ENCODE measurements at regions not wholly inside any gene's neighbourhood (a gene's known extent, or its start where the extent isn't known, plus 50 kb on each side); places are given as distances from the start of the nearest gene placed in this dataset.

DNA sequence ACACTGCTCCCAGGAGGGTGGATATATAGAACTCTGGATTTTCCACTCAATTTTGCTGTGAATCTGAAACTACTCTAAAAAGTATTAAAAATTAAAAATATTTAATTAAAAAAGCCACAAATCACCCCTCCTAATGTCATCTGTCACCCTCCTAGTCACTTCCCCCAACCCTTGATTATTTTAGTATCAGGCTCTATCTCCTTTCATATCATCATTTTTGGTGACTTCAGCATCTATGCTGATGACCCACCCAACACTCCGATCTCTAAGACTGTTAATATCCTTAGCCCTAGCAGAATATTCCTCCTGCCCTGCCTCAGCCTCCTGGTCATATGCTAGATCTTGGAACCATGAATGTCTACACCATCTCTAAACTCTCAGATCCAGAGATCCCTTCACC, 128.3 kb upstream of the SLC1A4 start:
- Histone ChIP-seq H2AFZ (ENCODE audit: low read length) (no peak overlapping the region), H3K36me3 (ENCODE audit: control insufficient read depth, insufficient read depth, low read length) (no peaks in the 10 kb centered on the region), H3K27ac (ENCODE audit: insufficient read depth, low read length) (no peak overlapping the region), H3K4me2 (ENCODE audit: extremely low read depth, insufficient read depth, low read length) (no peak overlapping the region), H3K9me3 (ENCODE audit: control insufficient read depth, insufficient read depth, low read depth, low read length) (no peaks in the 10 kb centered on the region), H3K79me2 (ENCODE audit: control insufficient read depth, insufficient read depth, low read length) (no peaks in the 10 kb centered on the region), H3K27me3 (ENCODE audit: control insufficient read depth, insufficient read depth, low read length) (no peaks in the 10 kb centered on the region), H4K20me1 (ENCODE audit: control insufficient read depth, extremely low read depth, insufficient read depth, low read length) (no peaks in the 10 kb centered on the region), H3K4me3 (replicated peaks in 1 of 4; ENCODE audit: control extremely low read depth in 1 of 4, insufficient read depth in 1 of 4, low read depth in 3 of 4, low read length in 4 of 4) (no peak overlapping the region), H3K9ac (ENCODE audit: insufficient read depth, low read length) (no peak overlapping the region), H3K4me1 (ENCODE audit: control insufficient read depth, extremely low read depth, insufficient read depth, low read length) (peaks cover 30% of the 10 kb centered on the region)
- TF ChIP-seq, protein P1, sequence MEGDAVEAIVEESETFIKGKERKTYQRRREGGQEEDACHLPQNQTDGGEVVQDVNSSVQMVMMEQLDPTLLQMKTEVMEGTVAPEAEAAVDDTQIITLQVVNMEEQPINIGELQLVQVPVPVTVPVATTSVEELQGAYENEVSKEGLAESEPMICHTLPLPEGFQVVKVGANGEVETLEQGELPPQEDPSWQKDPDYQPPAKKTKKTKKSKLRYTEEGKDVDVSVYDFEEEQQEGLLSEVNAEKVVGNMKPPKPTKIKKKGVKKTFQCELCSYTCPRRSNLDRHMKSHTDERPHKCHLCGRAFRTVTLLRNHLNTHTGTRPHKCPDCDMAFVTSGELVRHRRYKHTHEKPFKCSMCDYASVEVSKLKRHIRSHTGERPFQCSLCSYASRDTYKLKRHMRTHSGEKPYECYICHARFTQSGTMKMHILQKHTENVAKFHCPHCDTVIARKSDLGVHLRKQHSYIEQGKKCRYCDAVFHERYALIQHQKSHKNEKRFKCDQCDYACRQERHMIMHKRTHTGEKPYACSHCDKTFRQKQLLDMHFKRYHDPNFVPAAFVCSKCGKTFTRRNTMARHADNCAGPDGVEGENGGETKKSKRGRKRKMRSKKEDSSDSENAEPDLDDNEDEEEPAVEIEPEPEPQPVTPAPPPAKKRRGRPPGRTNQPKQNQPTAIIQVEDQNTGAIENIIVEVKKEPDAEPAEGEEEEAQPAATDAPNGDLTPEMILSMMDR (conservative IDR thresholded peaks at IDR 0.05 in 1 of 2, IDR thresholded peaks at IDR 0.05 in 1 of 2; ENCODE audit: low read depth in 1 of 2, low read length in 2 of 2) = no peak
- no peak for TF ChIP-seq EZH2 (IDR thresholded peaks at IDR 0.05; ENCODE audit: low read length, missing control alignments)
- DNase-seq (ENCODE audit: low read depth in 2 of 2) = no peak

DNA sequence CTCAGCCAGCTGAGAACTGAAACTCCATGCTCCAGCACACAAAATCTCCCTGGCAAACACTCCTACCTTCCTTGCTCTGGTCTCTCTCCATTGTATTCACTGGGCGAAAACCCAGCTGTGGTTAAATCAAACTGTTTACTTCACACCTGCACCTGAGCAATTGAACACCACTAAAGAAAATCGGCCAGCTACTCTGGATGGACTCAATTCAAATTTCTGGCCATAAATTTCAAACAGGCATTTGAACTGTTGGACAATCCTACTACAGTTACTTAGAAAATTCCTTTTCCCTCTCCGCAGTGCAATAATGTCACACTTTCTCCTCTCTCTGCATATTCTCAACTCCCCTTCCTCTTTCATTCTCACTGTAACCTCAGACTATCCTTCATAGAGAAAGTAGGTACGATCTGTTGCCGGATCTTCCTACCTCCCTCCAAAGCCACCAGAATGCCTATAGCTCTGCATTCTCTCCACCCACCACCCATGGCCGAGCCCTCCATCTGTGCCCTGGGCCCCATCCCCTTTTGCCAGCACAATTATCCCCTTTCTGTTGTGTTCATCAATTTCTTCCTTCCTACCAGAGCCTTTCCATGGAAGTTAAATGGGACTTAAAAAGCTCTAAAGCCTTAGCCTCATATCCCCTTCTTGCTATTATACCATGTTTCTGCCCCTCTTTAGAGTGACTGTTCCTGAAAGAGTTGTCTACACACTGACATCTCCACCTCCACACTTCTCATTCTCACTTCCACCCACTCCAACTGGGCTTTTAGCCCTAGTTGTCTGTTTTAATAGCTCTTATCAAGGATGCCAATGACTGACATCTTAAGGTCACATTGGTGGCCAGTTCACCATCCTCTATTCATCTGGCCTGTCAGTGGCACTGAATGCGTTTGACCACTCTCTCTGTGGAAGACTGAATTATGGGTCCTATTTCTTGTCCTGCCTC, 127.5 kb upstream of the SLC1A4 start:
- H3K9me3 ChIP-seq (ENCODE audit: control insufficient read depth, insufficient read depth, low read depth, low read length) = no peaks in the 10 kb centered on the region
- no peak for TF ChIP-seq EZH2 (IDR thresholded peaks at IDR 0.05; ENCODE audit: low read length, missing control alignments)
- TF ChIP-seq, protein P1 (conservative IDR thresholded peaks at IDR 0.05 in 1 of 2, IDR thresholded peaks at IDR 0.05 in 1 of 2; ENCODE audit: low read depth in 1 of 2, low read length in 2 of 2) = no peak
- H3K9ac ChIP-seq (ENCODE audit: insufficient read depth, low read length) = no peak overlapping the region
- H3K27ac ChIP-seq (ENCODE audit: insufficient read depth, low read length) = no peak overlapping the region
- no peaks in the 10 kb centered on the region for H3K79me2 ChIP-seq (ENCODE audit: control insufficient read depth, insufficient read depth, low read length)
- no peak overlapping the region for H3K4me3 ChIP-seq (replicated peaks in 1 of 4; ENCODE audit: control extremely low read depth in 1 of 4, insufficient read depth in 1 of 4, low read depth in 3 of 4, low read length in 4 of 4)
- no peaks in the 10 kb centered on the region for H3K27me3 ChIP-seq (ENCODE audit: control insufficient read depth, insufficient read depth, low read length)
- no peaks in the 10 kb centered on the region for H3K36me3 ChIP-seq (ENCODE audit: control insufficient read depth, insufficient read depth, low read length)
- H3K4me2 ChIP-seq (ENCODE audit: extremely low read depth, insufficient read depth, low read length) = no peak overlapping the region
- H4K20me1 ChIP-seq (ENCODE audit: control insufficient read depth, extremely low read depth, insufficient read depth, low read length) = no peaks in the 10 kb centered on the region
- DNase-seq (ENCODE audit: low read depth in 2 of 2) = no peak
- H3K4me1 ChIP-seq (ENCODE audit: control insufficient read depth, extremely low read depth, insufficient read depth, low read length) = peaks cover 37% of the 10 kb centered on the region
- no peak overlapping the region for H2AFZ ChIP-seq (ENCODE audit: low read length)

DNA sequence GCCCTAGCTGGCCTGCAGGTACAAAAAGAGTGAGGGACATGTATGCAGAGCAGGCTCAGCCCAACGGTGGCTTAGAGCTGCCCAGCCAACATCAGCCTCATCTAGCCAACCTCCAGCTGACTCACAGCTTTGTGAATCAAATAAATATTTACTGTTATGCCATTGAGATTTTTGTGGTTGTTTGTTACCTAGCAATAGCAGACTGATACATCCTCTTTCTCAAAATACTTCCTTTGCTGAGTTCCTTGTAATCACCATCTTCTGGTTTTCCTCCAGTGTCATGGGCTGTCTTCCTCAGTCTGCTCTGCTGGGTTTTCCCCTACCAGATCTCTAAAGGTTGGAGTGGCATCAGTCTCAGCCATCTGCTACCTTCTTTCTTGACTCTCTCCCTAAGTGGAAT, 126.6 kb upstream of the SLC1A4 start:
- DNase-seq (ENCODE audit: low read depth in 2 of 2) = no peak
- no peak for TF ChIP-seq EZH2 (IDR thresholded peaks at IDR 0.05; ENCODE audit: low read length, missing control alignments)
- TF ChIP-seq, protein P1 (conservative IDR thresholded peaks at IDR 0.05 in 1 of 2, IDR thresholded peaks at IDR 0.05 in 1 of 2; ENCODE audit: low read depth in 1 of 2, low read length in 2 of 2) = no peak
- Histone ChIP-seq H3K27me3 (ENCODE audit: control insufficient read depth, insufficient read depth, low read length) (no peaks in the 10 kb centered on the region), H3K79me2 (ENCODE audit: control insufficient read depth, insufficient read depth, low read length) (no peaks in the 10 kb centered on the region), H3K36me3 (ENCODE audit: control insufficient read depth, insufficient read depth, low read length) (no peaks in the 10 kb centered on the region), H3K4me3 (replicated peaks in 1 of 4; ENCODE audit: control extremely low read depth in 1 of 4, insufficient read depth in 1 of 4, low read depth in 3 of 4, low read length in 4 of 4) (no peak overlapping the region), H2AFZ (ENCODE audit: low read length) (no peak overlapping the region), H4K20me1 (ENCODE audit: control insufficient read depth, extremely low read depth, insufficient read depth, low read length) (no peaks in the 10 kb centered on the region), H3K9me3 (ENCODE audit: control insufficient read depth, insufficient read depth, low read depth, low read length) (no peaks in the 10 kb centered on the region), H3K27ac (ENCODE audit: insufficient read depth, low read length) (no peak overlapping the region), H3K9ac (ENCODE audit: insufficient read depth, low read length) (no peak overlapping the region), H3K4me2 (ENCODE audit: extremely low read depth, insufficient read depth, low read length) (no peak overlapping the region), H3K4me1 (ENCODE audit: control insufficient read depth, extremely low read depth, insufficient read depth, low read length) (peaks cover 34% of the 10 kb centered on the region)

Measured in fibroblast of lung (primary cell).